HG03432 (cell line): ENCODE measurements at regions not wholly inside any gene's neighbourhood (a gene's known extent, or its start where the extent isn't known, plus 50 kb on each side); places are given as distances from the start of the nearest gene placed in this dataset.
"Not testable (repeated sequence)": the region's sequence is repeated elsewhere in the genome, so short reads cannot be mapped to it uniquely, and the experiment has no call there.

Experiments used
- ATAC-seq: cut with Tn5 transposase; IDR thresholded peaks from one replicate; pipeline ENCODE4 v1.9.1; 2021; ENCODE audit warnings: mild to moderate bottlenecking, moderate library complexity; ENCODE audit not compliant: unreplicated experiment

GRCh38 chrX:68953331-68953730 is 124.5 kb downstream of the EFNB1 start:
- no peak for ATAC-seq

DNA sequence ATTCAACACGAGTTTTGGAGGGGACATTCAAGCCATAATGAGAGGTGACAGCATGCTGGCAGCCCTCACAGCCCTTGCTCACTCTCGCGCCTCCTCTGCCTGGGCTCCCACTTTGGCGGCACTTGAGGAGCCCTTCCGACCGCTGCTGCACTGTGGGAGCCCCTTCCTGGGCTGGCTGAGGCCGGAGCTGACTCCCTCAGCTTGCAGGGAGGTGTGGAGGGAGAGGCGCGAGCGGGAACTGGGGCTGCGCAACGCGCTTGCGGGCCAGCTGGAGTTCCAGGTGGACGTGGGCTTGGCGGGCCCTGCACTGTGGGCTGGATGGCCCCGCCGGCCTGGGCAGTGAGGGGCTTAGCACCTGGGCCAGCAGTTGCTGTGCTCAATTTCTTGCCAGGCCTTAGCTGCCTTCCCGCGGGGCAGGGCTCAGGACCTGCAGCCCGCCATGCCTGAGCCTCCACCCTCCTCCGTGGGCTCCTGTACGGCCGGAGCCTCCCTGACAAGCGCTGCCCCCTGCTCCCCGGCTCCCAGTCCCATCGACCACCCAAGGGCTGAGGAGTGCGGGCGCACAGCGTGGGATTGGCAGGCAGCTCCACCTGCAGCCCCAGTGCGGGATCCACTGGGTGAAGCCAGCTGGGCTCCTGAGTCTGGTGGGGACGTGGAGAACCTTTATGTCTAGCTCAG is 123.3 kb downstream of the EFNB1 start:
- not testable (repeated sequence) for ATAC-seq

- ATAC-seq = no peak
These were observed 122.1 kb downstream of the EFNB1 start for GRCh38 chrX:68950937-68951336.

GRCh38 chrX:68947882-68948605 is 119.2 kb downstream of the EFNB1 start:
- ATAC-seq = no peak

DNA sequence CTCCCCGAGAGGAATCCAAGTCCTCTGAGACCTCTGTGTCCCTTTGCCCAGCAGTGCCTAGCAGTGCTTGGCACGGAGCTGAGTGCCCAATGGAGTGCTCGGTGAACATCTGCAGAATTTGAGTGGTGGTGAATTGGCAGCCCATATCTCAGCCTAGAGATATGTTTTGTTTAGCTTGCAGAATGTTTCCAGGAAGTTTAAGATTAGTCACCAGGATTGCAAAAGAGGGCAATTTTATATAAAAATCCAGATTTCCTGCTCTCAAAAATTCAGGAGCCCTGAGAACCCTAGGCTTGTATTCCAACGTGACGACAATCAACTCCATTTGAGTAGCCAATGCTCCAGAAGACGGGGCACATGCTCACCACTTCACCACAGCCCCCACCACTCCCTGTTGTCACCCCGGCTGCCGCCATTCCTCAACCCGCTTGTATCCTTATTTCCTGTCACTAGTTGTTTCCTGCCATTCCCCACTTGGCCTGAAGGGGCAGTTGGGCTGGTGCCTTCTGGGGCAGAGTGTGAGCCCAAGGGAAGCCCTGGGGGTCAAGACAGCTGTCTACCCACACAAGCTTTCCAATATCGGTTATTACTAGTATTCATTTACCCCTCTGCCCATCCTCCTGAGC is 116.9 kb downstream of the EFNB1 start:
- ATAC-seq = no peak

GRCh38 chrX:68945081-68945602 is 116.3 kb downstream of the EFNB1 start:
- no peak for ATAC-seq

DNA sequence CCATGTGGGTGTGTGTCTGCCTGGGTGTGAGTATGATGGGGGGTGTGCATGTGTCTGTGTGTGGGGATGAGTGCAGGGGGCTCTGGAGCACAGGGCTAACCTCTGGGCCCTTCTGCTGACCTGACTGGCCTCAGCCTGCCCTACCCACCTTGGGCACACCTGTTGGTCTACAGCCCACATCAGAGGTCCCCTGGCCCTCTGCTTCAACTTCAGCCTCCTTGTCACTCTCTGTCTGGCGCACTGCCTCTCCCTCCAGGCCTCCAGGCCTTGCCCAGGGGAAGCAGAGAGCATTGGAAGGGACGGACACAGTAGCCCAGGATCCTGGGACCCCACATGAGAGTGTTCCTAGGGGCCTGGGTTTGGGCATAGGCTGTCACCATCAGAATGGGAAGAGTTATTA is 115.4 kb downstream of the EFNB1 start:
- ATAC-seq = no peak

DNA sequence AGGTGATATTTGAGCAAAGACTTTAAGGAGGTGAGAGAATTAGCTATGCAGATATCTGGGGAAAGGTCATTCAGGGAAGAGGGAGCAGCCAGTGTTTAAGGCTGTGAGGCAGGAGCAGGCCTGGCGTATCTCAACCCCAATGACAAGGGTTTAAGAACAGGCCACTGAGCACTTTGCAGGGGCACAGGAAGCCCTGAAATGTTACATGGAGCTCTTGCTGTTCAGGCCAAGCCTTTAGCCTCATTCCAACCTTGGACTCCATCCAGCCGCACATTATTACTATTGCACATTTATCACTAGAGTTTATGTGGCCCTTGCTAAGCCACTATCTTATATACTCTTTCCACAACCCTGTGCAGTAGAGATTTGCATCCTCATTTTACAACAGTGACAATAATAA is 114.0 kb downstream of the EFNB1 start:
- ATAC-seq = no peak

DNA sequence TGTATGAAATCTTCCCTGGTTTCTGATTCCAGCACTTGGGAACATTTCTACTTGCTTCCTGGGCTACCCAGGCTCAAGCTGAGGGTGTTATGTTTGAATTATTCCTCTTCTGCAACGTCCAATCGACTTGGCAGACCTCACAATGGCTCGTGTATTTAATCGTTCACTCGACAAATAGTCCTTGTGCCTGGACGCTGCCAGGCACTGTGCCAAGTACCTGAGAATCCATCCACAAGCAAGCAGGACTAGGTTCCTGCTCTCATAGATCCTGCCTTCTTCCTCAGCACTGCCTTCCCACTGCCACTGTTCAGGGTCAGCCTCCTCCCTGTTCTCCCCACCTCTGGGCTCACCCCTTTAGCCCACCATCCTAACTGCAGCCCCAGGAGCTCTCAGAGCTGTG is 113.3 kb downstream of the EFNB1 start:
- no peak for ATAC-seq

DNA sequence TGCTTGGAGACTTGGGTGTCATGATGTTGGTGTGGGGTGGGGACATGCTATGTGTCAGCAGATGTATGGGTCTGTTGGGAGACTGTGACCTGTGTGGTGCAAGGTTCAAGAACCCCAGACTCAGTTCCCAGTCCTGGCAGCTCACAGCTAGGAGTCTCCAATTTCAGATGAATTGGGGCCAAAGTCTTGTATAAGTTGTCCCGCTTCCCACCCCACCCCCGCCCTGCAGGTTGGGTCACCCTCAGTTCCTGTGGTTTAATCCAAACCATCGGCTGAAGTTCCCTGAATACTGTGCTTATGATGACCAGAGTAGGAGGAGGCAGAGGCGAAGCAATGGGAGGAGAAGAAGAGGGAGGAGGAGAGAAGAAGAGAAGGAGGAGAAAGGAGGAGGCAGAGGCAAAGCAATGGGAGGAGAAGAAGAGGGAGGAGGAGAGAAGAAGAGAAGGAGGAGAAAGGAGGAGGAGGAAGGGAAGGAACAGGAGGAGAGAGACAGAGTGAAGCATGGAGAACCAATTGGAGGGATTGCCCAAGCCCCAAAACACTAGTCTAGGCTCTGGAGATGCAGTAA is 112.6 kb downstream of the EFNB1 start:
- no peak for ATAC-seq

- ATAC-seq = no peak
These were observed 111.8 kb downstream of the EFNB1 start for GRCh38 chrX:68940601-68941000.

GRCh38 chrX:68939868-68940267 is 111.0 kb downstream of the EFNB1 start:
- ATAC-seq = no peak

DNA sequence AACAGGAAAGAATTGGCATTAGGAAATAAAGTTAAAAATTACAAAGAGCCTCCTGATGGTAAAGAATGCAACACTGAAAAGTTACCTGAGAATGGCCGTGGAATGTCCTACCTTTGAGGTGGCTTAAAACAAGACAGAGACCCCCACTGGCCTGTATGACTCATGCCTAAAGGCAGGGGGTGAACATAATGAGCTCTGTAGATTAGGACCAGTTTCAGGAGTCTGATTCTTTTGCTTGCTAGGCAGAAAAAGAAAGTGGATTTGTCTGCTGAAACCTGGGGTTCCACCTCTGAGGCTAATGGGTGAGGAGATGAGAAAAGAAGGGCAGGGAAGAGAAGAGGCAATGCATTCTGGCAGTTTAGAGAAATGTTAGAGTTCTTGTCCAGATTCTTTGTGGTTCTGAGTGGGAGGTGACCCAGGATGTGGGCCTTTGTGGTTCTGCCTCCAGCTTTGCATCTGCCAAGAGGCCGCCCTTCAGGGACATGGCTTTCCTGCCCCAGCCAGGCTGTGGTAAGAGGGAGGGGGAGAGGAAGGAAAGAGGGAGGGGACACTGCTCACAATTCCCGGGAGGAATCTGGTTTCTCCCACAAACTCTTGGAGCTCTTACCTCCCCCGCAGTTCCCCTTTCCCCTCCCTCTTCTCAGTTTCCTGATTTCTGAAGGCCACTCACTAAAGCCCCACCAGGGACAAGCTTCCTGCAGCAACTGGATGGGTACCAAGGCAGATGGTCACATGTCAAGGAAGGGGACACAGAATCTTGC is 109.6 kb downstream of the EFNB1 start:
- ATAC-seq = no peak

DNA sequence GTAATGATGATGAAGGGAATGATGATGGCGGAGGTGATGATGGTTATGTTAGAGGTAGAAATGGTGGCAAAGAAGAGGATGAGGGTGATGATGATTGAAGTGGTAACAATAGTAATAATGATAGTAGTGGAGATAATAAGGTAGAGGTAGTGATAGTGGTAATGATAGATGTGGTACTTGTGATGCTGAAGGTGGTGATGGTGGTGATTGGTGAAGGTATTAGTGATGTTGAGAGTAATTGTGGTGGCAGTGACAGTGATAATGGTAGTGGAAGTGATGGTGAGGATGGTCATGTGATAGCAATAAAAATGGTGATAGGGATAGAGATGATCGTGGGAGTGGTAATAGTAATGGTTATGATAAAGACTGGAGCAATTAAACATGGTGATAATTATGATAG is 108.8 kb downstream of the EFNB1 start:
- ATAC-seq = no peak

- ATAC-seq = no peak
These were observed 107.8 kb downstream of the EFNB1 start for GRCh38 chrX:68936608-68937007.

GRCh38 chrX:68936126-68936525 is 107.3 kb downstream of the EFNB1 start:
- ATAC-seq = no peak

- ATAC-seq = no peak
These were observed 106.5 kb downstream of the EFNB1 start for GRCh38 chrX:68935362-68935761.

GRCh38 chrX:68934922-68935321 is 106.1 kb downstream of the EFNB1 start:
- no peak for ATAC-seq

DNA sequence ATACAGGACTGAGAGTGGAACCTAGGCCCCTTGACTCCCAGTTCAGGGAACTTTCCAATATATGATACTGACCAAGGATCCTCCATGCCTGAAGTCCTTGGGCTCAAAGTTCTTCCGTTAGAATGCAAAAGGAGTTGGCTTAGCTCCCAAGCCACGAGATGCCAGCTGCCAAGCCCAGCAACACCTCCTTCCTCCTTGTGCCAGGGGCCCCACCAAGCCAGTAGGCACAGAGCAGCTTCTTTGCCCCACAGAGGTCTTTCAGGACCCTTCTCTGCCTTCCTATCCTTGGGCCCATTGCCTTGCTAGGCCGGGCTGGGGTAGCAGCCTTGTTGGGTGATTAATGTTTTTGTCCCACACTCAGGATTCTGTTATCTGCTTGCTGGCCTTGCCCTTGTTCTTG is 105.6 kb downstream of the EFNB1 start:
- ATAC-seq = no peak

DNA sequence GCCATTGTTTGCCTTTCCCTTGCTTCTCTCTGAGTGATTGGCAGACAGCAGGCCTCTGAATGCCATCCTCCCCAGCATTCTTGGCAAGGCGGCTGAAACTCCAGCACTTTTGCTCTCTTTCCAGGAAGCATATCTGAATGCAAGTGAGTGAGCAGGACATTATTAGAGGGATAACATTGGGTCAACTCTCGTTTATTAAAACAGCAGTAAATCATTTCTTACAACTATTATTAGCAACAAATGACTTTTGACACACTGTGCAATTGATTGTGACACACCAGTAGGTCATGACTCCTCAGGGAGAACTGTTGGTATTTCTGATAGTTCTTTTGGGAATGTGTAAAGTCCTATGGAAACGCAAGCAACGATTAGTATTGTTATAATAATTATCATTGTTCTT is 103.8 kb downstream of the EFNB1 start:
- no peak for ATAC-seq

GRCh38 chrX:68931345-68931744 is 102.5 kb downstream of the EFNB1 start:
- no peak for ATAC-seq
